CD14-positive monocyte (primary cell): ENCODE measurements at regions not wholly inside any gene's neighbourhood (a gene's known extent, or its start where the extent isn't known, plus 50 kb on each side); places are given as distances from the start of the nearest gene placed in this dataset.

Source experiments
- DNase-seq, 3 donors: peaks; one replicate each; pipeline ENCODE4 v3.0.0-alpha.2; 2011 to 2022
- H2AFZ ChIP-seq: 2 replicates; pipeline ENCODE4 v1.6.0; 2012; ENCODE audit warnings: mild to moderate bottlenecking, low read depth, low read length, inconsistent platforms; ENCODE audit not compliant: insufficient read depth, poor library complexity, severe bottlenecking
- H3K27ac ChIP-seq, 2 donors: 1 replicate in 1 of 2; 2 replicates in 1 of 2; pipeline ENCODE4 v1.5.1; 2012 to 2013; ENCODE audit warnings: low read length in 2 of 2, control low read depth in 1 of 2, inconsistent platforms in 1 of 2, low read depth in 1 of 2, mild to moderate bottlenecking in 1 of 2
- H3K27me3 ChIP-seq, 2 donors: one replicate each; pipeline versions ENCODE4 v1.6.0 to v1.6.1; 2011 to 2013; ENCODE audit warnings: low read length in 2 of 2; ENCODE audit not compliant: control insufficient read depth in 2 of 2, insufficient read depth in 2 of 2
- H3K36me3 ChIP-seq, 2 donors: replicated peaks in 1 of 2; 1 replicate in 1 of 2; 2 replicates in 1 of 2; pipeline versions ENCODE4 v1.5.1 to v1.6.1; 2012 to 2013; ENCODE audit warnings: low read length in 2 of 2, control low read depth in 1 of 2, inconsistent platforms in 1 of 2, mild to moderate bottlenecking in 1 of 2; ENCODE audit not compliant: insufficient read depth in 2 of 2, control insufficient read depth in 1 of 2
- H3K4me1 ChIP-seq, 2 donors: 1 replicate in 1 of 2; 2 replicates in 1 of 2; pipeline versions ENCODE4 v1.5.1 to v1.6.1; 2012 to 2013; ENCODE audit warnings: low read length in 2 of 2, control low read depth in 1 of 2, inconsistent platforms in 1 of 2, mild to moderate bottlenecking in 1 of 2, moderate library complexity in 1 of 2; ENCODE audit not compliant: insufficient read depth in 2 of 2, control insufficient read depth in 1 of 2
- H3K4me2 ChIP-seq: replicated peaks from 2 replicates; pipeline ENCODE3; 2012; ENCODE audit warnings: low read length, moderate library complexity, mild to moderate bottlenecking; ENCODE audit not compliant: poor library complexity, severe bottlenecking; ENCODE audit errors: extremely low read depth
- H3K4me3 ChIP-seq, 3 experiments: fragments of 200-600 bp in 1 of 3; sonication (generic) in 1 of 3; replicated peaks in 1 of 3; 1 replicate in 2 of 3; 2 replicates in 1 of 3; pipeline ENCODE4 v1.5.1; 2011 to 2013; ENCODE audit warnings: low read length in 3 of 3, mild to moderate bottlenecking in 3 of 3, control low read depth in 2 of 3, low read depth in 2 of 3, inconsistent platforms in 1 of 3, moderate library complexity in 1 of 3
- H3K79me2 ChIP-seq: 2 replicates; pipeline ENCODE4 v1.6.0; 2012; ENCODE audit warnings: mild to moderate bottlenecking, control low read depth, inconsistent platforms, low read length, moderate library complexity; ENCODE audit not compliant: insufficient read depth
- H3K9ac ChIP-seq: 2 replicates; pipeline ENCODE4 v1.6.0; 2017; ENCODE audit warnings: low read length, mild to moderate bottlenecking; ENCODE audit not compliant: insufficient read depth, poor library complexity, severe bottlenecking
- H3K9me3 ChIP-seq, 2 donors: replicated peaks in 1 of 2; 1 replicate in 1 of 2; 2 replicates in 1 of 2; pipeline versions ENCODE4 v1.5.1 to v1.6.1; 2012 to 2013; ENCODE audit warnings: low read length in 2 of 2, control low read depth in 1 of 2; ENCODE audit not compliant: control insufficient read depth in 1 of 2, insufficient read depth in 1 of 2
- H4K20me1 ChIP-seq: 2 replicates; pipeline ENCODE4 v1.6.0; 2012; ENCODE audit warnings: mild to moderate bottlenecking, low read length, control low read depth, moderate library complexity; ENCODE audit not compliant: insufficient read depth
- H3K27ac Mint-ChIP-seq, 7 donors: one replicate each; pipeline ENCODE4 v1.8.0; 2020; ENCODE audit warnings: mild to moderate bottlenecking in 7 of 7, mixed read lengths in 7 of 7, moderate library complexity in 6 of 7, inconsistent platforms in 2 of 7
- H3K27me3 Mint-ChIP-seq, 3 donors: one replicate each; pipeline ENCODE4 v1.8.0; 2021 to 2022; ENCODE audit warnings: low read depth in 3 of 3, mild to moderate bottlenecking in 3 of 3, mixed read lengths in 3 of 3, moderate library complexity in 3 of 3, inconsistent platforms in 1 of 3
- H3K36me3 Mint-ChIP-seq, 2 donors: one replicate each; pipeline ENCODE4 v1.8.0; 2020; ENCODE audit warnings: mixed read lengths in 2 of 2, inconsistent platforms in 1 of 2, mild to moderate bottlenecking in 1 of 2
- H3K4me1 Mint-ChIP-seq: one replicate; pipeline ENCODE4 v1.8.0; 2020; ENCODE audit warnings: mild to moderate bottlenecking, mixed read lengths
- H3K4me3 Mint-ChIP-seq, 2 donors: one replicate each; pipeline ENCODE4 v1.8.0; 2020; ENCODE audit warnings: mild to moderate bottlenecking in 2 of 2, mixed read lengths in 2 of 2, moderate library complexity in 1 of 2
- H3K9me3 Mint-ChIP-seq, 7 donors: one replicate each; pipeline ENCODE4 v1.8.0; 2020 to 2022; ENCODE audit warnings: mixed read lengths in 7 of 7, mild to moderate bottlenecking in 6 of 7, moderate library complexity in 6 of 7, inconsistent platforms in 2 of 7
- CTCF ChIP-seq: fragments of 200-600 bp; IDR thresholded peaks from one replicate; pipeline ENCODE4 v1.8.0; 2022; ENCODE audit warnings: antibody characterized with exemption, mild to moderate bottlenecking
- WGBS: methylation state at CpG from one replicate; pipeline ENCODE4 v1.1.5; 2013; ENCODE audit warnings: missing lambda C conversion rate; ENCODE audit not compliant: insufficient coverage; 5-methylcytosine and 5-hydroxymethylcytosine counted together
- intact Hi-C, 2 donors: fragments of 100-400 bp; cut with micrococcal nuclease; formaldehyde crosslinking; loops; one replicate each; pipeline versions ENCODE4 v1.15.0 to v1.15.1; 2023

- no CpG with 5 or more reads among the region's 2 CpGs for WGBS
Observed at GRCh38 chr6:81886157-81886556, 133.7 kb upstream of the TENT5A start.

GRCh38 chr6:81881660-81882059 is 129.2 kb upstream of the TENT5A start:
- intact Hi-C loops: no loop called here
- Histone ChIP-seq H3K4me2 (no peak overlapping the region), H3K27ac (no peak overlapping the region), H3K79me2 (no peaks in the 10 kb centered on the region), H3K9ac (no peak overlapping the region), H3K27me3 (no peaks in the 10 kb centered on the region), H3K36me3 (no peaks in the 10 kb centered on the region), H4K20me1 (no peaks in the 10 kb centered on the region), H3K4me1 (no peaks in the 10 kb centered on the region), H2AFZ (no peak overlapping the region), H3K4me3 (no peak overlapping the region), H3K9me3 (peaks cover 0 to 2% of the 10 kb centered on the region in 2 donors)
- Mint-ChIP-seq H3K4me1 (peaks cover 3% of the 10 kb centered on the region), H3K9me3 (peaks cover 0 to 12% (median 4%) of the 10 kb centered on the region in 7 donors), H3K27me3 (no peaks in the 10 kb centered on the region), H3K27ac (no peak overlapping the region), H3K36me3 (no peaks in the 10 kb centered on the region), H3K4me3 (no peak overlapping the region)
- TF ChIP-seq CTCF: no peak
- DNase-seq: no peak
- no CpG with 5 or more reads among the region's 4 CpGs for WGBS

More at GRCh38 chr6:81886157-81886556, 133.7 kb upstream of the TENT5A start:
- Histone ChIP-seq H3K4me1 (peaks cover 3 to 7% of the 10 kb centered on the region in 2 donors), H3K27me3 (no peaks in the 10 kb centered on the region), H3K9me3 (peaks cover 0 to 2% of the 10 kb centered on the region in 2 donors), H4K20me1 (no peaks in the 10 kb centered on the region), H3K9ac (no peak overlapping the region), H3K36me3 (no peaks in the 10 kb centered on the region), H3K4me3 (no peak overlapping the region), H3K27ac (no peak overlapping the region), H2AFZ (no peak overlapping the region), H3K4me2 (no peak overlapping the region), H3K79me2 (no peaks in the 10 kb centered on the region)
- no peak for TF ChIP-seq CTCF
- Mint-ChIP-seq H3K4me3 (no peak overlapping the region), H3K36me3 (no peaks in the 10 kb centered on the region), H3K9me3 (peaks cover 0 to 13% (median 6%) of the 10 kb centered on the region in 7 donors), H3K27ac (no peak overlapping the region), H3K27me3 (no peaks in the 10 kb centered on the region), H3K4me1 (peaks cover 5% of the 10 kb centered on the region)
- DNase-seq: no peak
- intact Hi-C loops: no loop called here
